ENCODE measurements at regions not wholly inside any gene's neighbourhood (a gene's known extent, or its start where the extent isn't known, plus 50 kb on each side); places are given as distances from the start of the nearest gene placed in this dataset.

GRCh38 chr13:39942552-39943273 lies 287.3 kb downstream of the COG6 start:
- peak; percentile 79 to 84 for DNase-seq
- Histone ChIP-seq H3K27me3 (peaks cover 0 to 5% (median 0%) of the 10 kb centered on the region in 3 donors), H3K4me3 (no peak overlapping the region), H3K27ac (no peak overlapping the region), H3K9me3 (no peaks in the 10 kb centered on the region), H3K36me3 (no peaks in the 10 kb centered on the region), H3K4me1 (peaks cover 0 to 8% (median 1%) of the 10 kb centered on the region in 4 donors)
- no peak for TF ChIP-seq POLR2AphosphoS5 (IDR thresholded peaks at IDR 0.05)
- TF ChIP-seq CTCF (IDR thresholded peaks at IDR 0.05) = peak in 5 of 7 experiments; percentile 73 to 90 (median 77)
- TF ChIP-seq POLR2A (IDR thresholded peaks at IDR 0.05) = no peak
- TF ChIP-seq EP300 (IDR thresholded peaks at IDR 0.05) = no peak
- intact Hi-C loops (cut with DNase I; ENCODE audit: low total_unique reads) = loop anchor here (10.0 kb wide), 1 partner anchor 742 kb away; no protein-coding TSS in a partner anchor
- 27 to 39% (median 38%) methylated on average over 12 of the region's 12 CpGs for WGBS, 5 donors

DNA sequence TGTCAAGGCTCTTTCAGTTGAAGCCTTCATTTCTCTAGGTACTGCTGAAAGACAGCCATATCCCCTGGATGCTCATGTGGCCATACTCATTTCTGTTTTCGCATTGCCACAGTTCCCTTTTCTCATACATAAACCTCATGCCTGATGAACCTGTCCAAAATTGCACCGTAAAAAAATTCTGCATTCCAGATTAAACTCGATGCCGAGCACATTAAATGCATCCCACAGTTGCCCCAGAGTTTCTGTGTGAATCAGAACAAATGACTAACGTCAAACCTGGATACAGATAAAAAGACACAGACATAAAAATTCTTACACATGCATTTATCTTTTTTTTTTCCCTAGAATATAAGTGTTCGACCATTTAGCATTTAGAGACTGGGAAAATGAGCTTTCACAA lies 288.2 kb downstream of the COG6 start:
- TF ChIP-seq POLR2AphosphoS5 (IDR thresholded peaks at IDR 0.05) (no peak), CTCF (IDR thresholded peaks at IDR 0.05) (no peak), EP300 (IDR thresholded peaks at IDR 0.05) (no peak), POLR2A (IDR thresholded peaks at IDR 0.05) (no peak)
- 56 to 94% (median 64%) methylated on average over 6 of the region's 6 CpGs for WGBS, 5 donors
- Histone ChIP-seq H3K27ac (no peak overlapping the region), H3K4me1 (peaks cover 0 to 8% (median 1%) of the 10 kb centered on the region in 4 donors), H3K9me3 (no peaks in the 10 kb centered on the region), H3K4me3 (no peak overlapping the region), H3K27me3 (peaks cover 0 to 5% (median 0%) of the 10 kb centered on the region in 3 donors), H3K36me3 (no peaks in the 10 kb centered on the region)
- DNase-seq = no peak
- intact Hi-C loops (cut with DNase I; ENCODE audit: low total_unique reads) = loop anchor here (10.0 kb wide), 1 partner anchor 741 kb away; no protein-coding TSS in a partner anchor

- H3K4me1 ChIP-seq = peaks cover 0 to 8% (median 1%) of the 10 kb centered on the region in 4 donors
- no peaks in the 10 kb centered on the region for H3K36me3 ChIP-seq
- H3K27ac ChIP-seq = no peak overlapping the region
- TF ChIP-seq POLR2A (IDR thresholded peaks at IDR 0.05) = no peak
- TF ChIP-seq EP300 (IDR thresholded peaks at IDR 0.05) = no peak
- TF ChIP-seq POLR2AphosphoS5 (IDR thresholded peaks at IDR 0.05) = no peak
- no peak for TF ChIP-seq CTCF (IDR thresholded peaks at IDR 0.05)
- no peak for DNase-seq
- H3K9me3 ChIP-seq = no peaks in the 10 kb centered on the region
- peaks cover 0 to 5% (median 0%) of the 10 kb centered on the region in 3 donors for H3K27me3 ChIP-seq
- intact Hi-C loops (cut with DNase I; ENCODE audit: low total_unique reads) = loop anchor here (10.0 kb wide), 1 partner anchor 740 kb away; no protein-coding TSS in a partner anchor
- 36 to 55% (median 43%) methylated on average over 3 to 4 of the region's 4 CpGs for WGBS, 5 donors
- H3K4me3 ChIP-seq = no peak overlapping the region
Measured at GRCh38 chr13:39945226-39945625, 289.8 kb downstream of the COG6 start.

DNA sequence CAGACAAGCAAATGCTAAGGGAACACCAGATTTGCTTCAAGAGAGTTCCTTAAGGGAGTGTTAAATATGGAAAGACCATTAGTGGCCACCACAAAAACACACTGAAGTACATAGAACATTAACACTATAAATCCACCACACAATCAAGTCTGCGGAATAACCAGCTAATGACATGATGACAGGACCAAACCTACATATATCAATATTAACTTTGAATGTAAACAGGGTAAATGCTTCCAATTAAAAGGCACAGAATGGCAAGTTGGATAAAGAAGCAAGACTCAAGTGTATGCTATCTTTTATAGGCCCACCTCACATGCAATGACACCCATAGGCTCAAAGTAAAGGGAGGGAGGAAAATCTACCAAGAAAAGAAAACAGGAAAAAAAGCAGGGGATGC lies 291.3 kb downstream of the COG6 start:
- H3K4me1 ChIP-seq = peaks cover 0 to 8% (median 1%) of the 10 kb centered on the region in 4 donors
- TF ChIP-seq POLR2AphosphoS5 (IDR thresholded peaks at IDR 0.05) (no peak), CTCF (IDR thresholded peaks at IDR 0.05) (no peak), EP300 (IDR thresholded peaks at IDR 0.05) (no peak), POLR2A (IDR thresholded peaks at IDR 0.05) (no peak)
- H3K9me3 ChIP-seq = no peaks in the 10 kb centered on the region
- H3K27me3 ChIP-seq = peaks cover 0 to 5% (median 0%) of the 10 kb centered on the region in 3 donors
- H3K27ac ChIP-seq = no peak overlapping the region
- H3K36me3 ChIP-seq = no peaks in the 10 kb centered on the region
- intact Hi-C loops (cut with DNase I; ENCODE audit: low total_unique reads) = loop anchor here (10.0 kb wide), 1 partner anchor 738 kb away; no protein-coding TSS in a partner anchor
- WGBS, 5 donors = 84 to 100% (median 93%) methylated on average over 1 of the region's 1 CpG
- no peak for DNase-seq
- no peak overlapping the region for H3K4me3 ChIP-seq
